ENCODE measurements at regions not wholly inside any gene's neighbourhood (a gene's known extent, or its start where the extent isn't known, plus 50 kb on each side); places are given as distances from the start of the nearest gene placed in this dataset.

DNA sequence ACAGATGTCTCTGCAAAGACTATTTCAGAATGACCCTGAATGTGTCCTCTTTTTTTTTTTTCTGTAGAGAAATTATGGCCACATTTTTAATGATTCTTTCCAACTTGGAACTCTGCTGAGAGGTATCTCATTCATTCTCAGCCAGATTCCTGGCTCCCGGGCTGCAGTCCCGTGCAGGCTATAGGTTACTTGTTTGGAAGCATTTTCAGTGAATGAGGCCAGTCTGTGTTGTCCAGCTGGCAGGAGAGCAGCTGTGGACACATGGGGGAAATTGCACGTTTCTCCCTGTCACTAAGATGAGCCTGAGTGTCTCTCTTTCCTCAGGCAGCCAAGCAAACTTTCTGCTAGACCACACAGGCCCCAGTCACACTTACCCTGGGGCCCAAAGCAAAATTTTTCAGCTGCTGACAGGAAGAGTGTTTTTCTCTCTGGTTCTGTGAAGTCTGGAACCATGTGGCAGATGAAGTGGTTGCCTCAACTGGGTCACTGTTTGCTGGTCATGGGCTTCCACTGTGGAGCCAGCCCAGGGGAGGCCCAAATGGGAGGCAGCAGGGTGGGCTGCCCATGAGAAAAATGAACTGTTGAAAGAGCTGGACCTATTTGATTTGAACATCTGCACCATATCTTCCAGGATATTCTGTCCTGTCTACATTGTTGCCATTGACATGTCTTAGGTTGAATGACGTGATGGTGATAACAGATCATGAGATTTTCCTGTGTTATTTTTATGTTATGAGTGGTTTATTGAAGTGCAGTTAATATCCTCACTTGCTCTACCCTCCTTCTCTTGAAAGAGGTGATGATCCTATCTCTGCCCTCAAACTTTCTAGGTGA lies 431.2 kb downstream of the LPIN1 start:
- Histone ChIP-seq H3K27me3 (ENCODE audit: insufficient read depth, insufficient read length) (no peaks in the 10 kb centered on the region), H3K9ac (ENCODE audit: insufficient read length, low read depth) (no peak overlapping the region), H3K36me3 (ENCODE audit: insufficient read depth, insufficient read length, low read length) (no peaks in the 10 kb centered on the region), H3K4me3 (ENCODE audit: insufficient read length, low read depth) (no peak overlapping the region), H3K4me1 (ENCODE audit: insufficient read depth, insufficient read length) (no peaks in the 10 kb centered on the region), H3K9me3 (ENCODE audit: insufficient read depth, low read length) (no peaks in the 10 kb centered on the region)
- TF ChIP-seq ZNF274 (IDR thresholded peaks at IDR 0.05; ENCODE audit: low read depth, low read length) (no peak), SUZ12 (IDR thresholded peaks at IDR 0.05; ENCODE audit: extremely low read depth, insufficient read depth, insufficient read length) (no peak), YY1 (IDR thresholded peaks at IDR 0.05; ENCODE audit: insufficient read depth, insufficient read length) (no peak)
- no peak for DNase-seq (ENCODE audit: low read depth, low spot score)

DNA sequence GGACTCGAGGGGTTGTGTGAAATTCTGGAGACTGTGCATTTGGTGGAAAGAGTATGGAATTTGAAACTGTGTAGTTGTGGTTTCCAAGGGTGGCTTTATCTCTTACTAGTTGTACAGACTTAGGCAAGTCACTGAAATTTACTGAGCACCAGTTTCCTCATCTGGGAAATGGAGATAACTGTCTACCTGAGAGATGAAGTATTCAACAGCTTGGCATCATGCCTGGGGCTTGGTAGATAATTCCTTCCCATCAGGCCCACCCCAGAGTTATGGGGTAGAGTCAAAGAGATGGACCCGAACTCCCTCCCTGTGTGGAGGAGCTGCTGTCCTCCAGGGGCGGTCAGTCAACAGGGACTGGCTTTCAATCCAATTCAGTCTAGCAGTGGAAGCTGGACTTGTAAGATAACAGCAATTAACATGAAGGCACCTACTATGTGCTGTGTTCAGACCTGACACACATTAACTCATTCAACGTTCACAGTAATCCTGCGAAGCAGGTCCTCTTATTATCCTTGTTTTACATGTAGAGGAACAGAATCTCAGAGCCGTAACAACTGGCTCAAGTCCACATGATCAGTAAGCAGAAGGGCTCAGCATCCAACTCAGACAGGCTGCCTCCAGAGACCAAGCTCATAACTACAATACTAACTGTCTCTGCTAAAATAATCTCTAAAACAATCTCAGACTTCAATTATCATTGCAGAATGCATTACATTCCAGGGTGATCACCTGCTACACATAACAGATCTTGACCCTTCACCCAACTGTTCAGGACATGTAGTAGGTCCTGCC lies 432.1 kb downstream of the LPIN1 start:
- H3K9ac ChIP-seq (ENCODE audit: insufficient read length, low read depth), result no peak overlapping the region
- no peaks in the 10 kb centered on the region for H3K27me3 ChIP-seq (ENCODE audit: insufficient read depth, insufficient read length)
- H3K4me3 ChIP-seq (ENCODE audit: insufficient read length, low read depth), result no peak overlapping the region
- H3K36me3 ChIP-seq (ENCODE audit: insufficient read depth, insufficient read length, low read length), result no peaks in the 10 kb centered on the region
- no peaks in the 10 kb centered on the region for H3K9me3 ChIP-seq (ENCODE audit: insufficient read depth, low read length)
- no peak for DNase-seq (ENCODE audit: low read depth, low spot score)
- no peak for TF ChIP-seq YY1 (IDR thresholded peaks at IDR 0.05; ENCODE audit: insufficient read depth, insufficient read length)
- no peak for TF ChIP-seq ZNF274 (IDR thresholded peaks at IDR 0.05; ENCODE audit: low read depth, low read length)
- no peak for TF ChIP-seq SUZ12 (IDR thresholded peaks at IDR 0.05; ENCODE audit: extremely low read depth, insufficient read depth, insufficient read length)
- no peaks in the 10 kb centered on the region for H3K4me1 ChIP-seq (ENCODE audit: insufficient read depth, insufficient read length)

DNA sequence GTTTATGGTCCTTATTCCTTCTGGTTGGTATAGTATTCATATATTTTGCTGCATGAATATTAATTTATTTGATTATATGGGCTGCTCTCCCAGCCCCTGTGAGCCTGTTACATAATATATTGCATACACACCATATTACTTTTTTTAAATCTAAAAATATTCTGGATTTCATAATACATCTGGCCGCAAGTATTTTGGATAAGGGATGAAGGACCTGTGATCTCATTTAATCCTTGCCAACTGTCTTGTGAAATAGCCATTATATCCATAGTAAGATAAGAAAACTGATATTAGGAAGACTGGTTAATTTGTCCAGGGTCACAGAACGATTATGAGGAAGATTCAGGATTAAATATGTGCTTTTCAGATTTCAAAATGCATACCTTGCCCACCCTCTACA lies 433.6 kb downstream of the LPIN1 start:
- no peaks in the 10 kb centered on the region for H3K27me3 ChIP-seq (ENCODE audit: insufficient read depth, insufficient read length)
- no peaks in the 10 kb centered on the region for H3K4me1 ChIP-seq (ENCODE audit: insufficient read depth, insufficient read length)
- TF ChIP-seq YY1 (IDR thresholded peaks at IDR 0.05; ENCODE audit: insufficient read depth, insufficient read length) (no peak), ZNF274 (IDR thresholded peaks at IDR 0.05; ENCODE audit: low read depth, low read length) (no peak), SUZ12 (IDR thresholded peaks at IDR 0.05; ENCODE audit: extremely low read depth, insufficient read depth, insufficient read length) (no peak)
- H3K36me3 ChIP-seq (ENCODE audit: insufficient read depth, insufficient read length, low read length), result no peaks in the 10 kb centered on the region
- H3K4me3 ChIP-seq (ENCODE audit: insufficient read length, low read depth), result no peak overlapping the region
- no peak for DNase-seq (ENCODE audit: low read depth, low spot score)
- no peak overlapping the region for H3K9ac ChIP-seq (ENCODE audit: insufficient read length, low read depth)
- H3K9me3 ChIP-seq (ENCODE audit: insufficient read depth, low read length), result no peaks in the 10 kb centered on the region

DNA sequence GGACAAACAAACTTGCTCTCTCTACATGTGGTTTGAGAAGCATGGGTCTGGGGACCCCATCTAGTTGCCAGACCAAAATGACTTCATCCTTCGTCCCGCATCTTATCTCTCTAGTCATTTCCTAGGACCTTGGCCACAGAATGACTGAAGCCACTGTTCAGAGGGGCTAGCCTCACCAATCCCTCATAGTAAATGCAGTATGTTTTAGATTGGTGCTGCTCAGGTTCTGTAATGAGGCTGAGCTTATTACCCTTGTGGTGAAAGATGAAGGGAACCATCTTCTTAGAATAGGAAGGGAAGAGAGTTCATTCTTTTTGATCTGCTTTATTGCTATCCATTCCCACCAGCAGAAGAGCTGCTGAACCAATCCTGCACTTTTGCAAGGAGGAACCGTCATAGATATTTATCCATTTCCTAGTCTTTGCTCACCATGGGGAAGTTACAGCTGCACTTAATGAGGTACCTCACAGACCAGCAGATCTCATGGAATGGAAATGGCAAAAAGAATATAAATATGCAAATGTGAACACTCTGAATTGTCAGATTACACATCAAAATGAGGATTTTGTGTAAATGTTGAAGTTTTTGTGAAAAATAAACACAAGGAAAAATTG lies 436.7 kb downstream of the LPIN1 start:
- Histone ChIP-seq H3K36me3 (ENCODE audit: insufficient read depth, insufficient read length, low read length) (no peaks in the 10 kb centered on the region), H3K4me3 (ENCODE audit: insufficient read length, low read depth) (no peak overlapping the region), H3K27me3 (ENCODE audit: insufficient read depth, insufficient read length) (no peaks in the 10 kb centered on the region), H3K9ac (ENCODE audit: insufficient read length, low read depth) (no peak overlapping the region), H3K9me3 (ENCODE audit: insufficient read depth, low read length) (no peaks in the 10 kb centered on the region), H3K4me1 (ENCODE audit: insufficient read depth, insufficient read length) (no peaks in the 10 kb centered on the region)
- TF ChIP-seq SUZ12 (IDR thresholded peaks at IDR 0.05; ENCODE audit: extremely low read depth, insufficient read depth, insufficient read length) (no peak), YY1 (IDR thresholded peaks at IDR 0.05; ENCODE audit: insufficient read depth, insufficient read length) (no peak), ZNF274 (IDR thresholded peaks at IDR 0.05; ENCODE audit: low read depth, low read length) (no peak)
- DNase-seq (ENCODE audit: low read depth, low spot score), result no peak

DNA sequence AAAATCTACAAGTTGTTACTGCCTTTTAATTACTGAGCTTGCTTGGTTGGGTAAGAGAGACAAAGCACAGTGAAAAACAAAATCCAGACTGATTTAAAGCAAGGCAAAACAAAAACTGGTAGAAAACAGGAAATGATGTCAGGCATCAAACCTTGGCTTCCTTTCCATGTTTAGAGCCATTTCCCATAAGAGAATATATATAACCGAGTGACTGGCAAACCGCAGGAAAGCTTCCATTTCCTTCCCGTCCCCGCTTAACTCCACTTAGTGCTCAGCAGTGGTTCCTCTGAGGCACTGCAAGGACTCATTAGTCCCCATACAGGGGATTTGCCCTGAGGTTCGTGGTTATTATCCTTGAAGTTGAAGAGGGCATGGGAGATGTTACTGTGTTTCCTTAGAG lies 446.3 kb downstream of the LPIN1 start:
- H3K4me1 ChIP-seq (ENCODE audit: insufficient read depth, insufficient read length), result no peaks in the 10 kb centered on the region
- DNase-seq (ENCODE audit: low read depth, low spot score), result no peak
- 0 out of 2 replicates have a peak, but pooled peaks cover 7% of the 10 kb centered on the region for H3K9me3 ChIP-seq (ENCODE audit: insufficient read depth, low read length)
- TF ChIP-seq SUZ12 (IDR thresholded peaks at IDR 0.05; ENCODE audit: extremely low read depth, insufficient read depth, insufficient read length), result no peak
- H3K4me3 ChIP-seq (ENCODE audit: insufficient read length, low read depth), result no peak overlapping the region
- H3K36me3 ChIP-seq (ENCODE audit: insufficient read depth, insufficient read length, low read length), result no peaks in the 10 kb centered on the region
- H3K27me3 ChIP-seq (ENCODE audit: insufficient read depth, insufficient read length), result no peaks in the 10 kb centered on the region
- no peak overlapping the region for H3K9ac ChIP-seq (ENCODE audit: insufficient read length, low read depth)

DNA sequence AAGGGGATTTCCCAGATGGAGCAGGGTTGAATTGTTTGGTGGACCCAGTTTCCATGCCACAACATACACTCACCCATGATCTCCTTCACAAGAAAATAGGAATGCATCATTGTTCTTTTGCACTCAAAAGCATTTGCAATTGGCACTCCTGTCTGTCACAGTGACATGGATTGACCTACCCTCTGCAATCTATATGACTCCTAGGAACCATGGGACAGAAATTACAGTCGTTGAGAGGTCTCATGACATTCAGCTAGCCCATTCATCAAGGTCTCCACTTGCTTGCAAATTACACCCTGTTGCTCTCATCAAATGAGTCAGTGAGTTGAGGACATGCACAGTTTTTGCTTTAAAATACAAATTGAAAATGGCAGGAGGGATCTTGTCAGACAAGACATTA lies 448.5 kb downstream of the LPIN1 start:
- Histone ChIP-seq H3K36me3 (ENCODE audit: insufficient read depth, insufficient read length, low read length) (no peaks in the 10 kb centered on the region), H3K9me3 (ENCODE audit: insufficient read depth, low read length) (0 out of 2 replicates have a peak, but pooled peaks cover 7% of the 10 kb centered on the region), H3K9ac (ENCODE audit: insufficient read length, low read depth) (no peak overlapping the region), H3K4me1 (ENCODE audit: insufficient read depth, insufficient read length) (no peaks in the 10 kb centered on the region), H3K4me3 (ENCODE audit: insufficient read length, low read depth) (no peak overlapping the region), H3K27me3 (ENCODE audit: insufficient read depth, insufficient read length) (no peaks in the 10 kb centered on the region)
- TF ChIP-seq ZNF274 (IDR thresholded peaks at IDR 0.05; ENCODE audit: low read depth, low read length) (no peak), YY1 (IDR thresholded peaks at IDR 0.05; ENCODE audit: insufficient read depth, insufficient read length) (no peak), SUZ12 (IDR thresholded peaks at IDR 0.05; ENCODE audit: extremely low read depth, insufficient read depth, insufficient read length) (no peak)
- no peak for DNase-seq (ENCODE audit: low read depth, low spot score)

DNA sequence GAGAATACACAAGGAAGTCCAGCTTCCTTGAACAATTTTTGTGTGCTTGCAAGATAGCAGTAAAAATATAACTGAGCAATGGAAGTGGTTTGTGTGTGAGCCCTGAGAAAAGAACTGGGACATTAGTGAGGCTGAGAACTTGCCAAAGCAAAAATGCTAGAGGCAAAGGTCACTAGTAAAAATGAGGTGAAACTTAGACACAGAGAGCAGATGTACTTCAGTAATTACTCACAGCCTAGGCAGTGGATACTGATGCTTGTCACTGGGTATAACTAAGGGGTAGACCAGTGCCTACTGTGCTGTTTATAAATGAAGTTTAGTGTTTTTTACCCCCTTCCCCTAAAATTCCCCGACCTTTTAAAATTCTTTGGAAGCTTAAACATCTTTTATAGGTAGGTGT lies 450.1 kb downstream of the LPIN1 start:
- Histone ChIP-seq H3K36me3 (ENCODE audit: insufficient read depth, insufficient read length, low read length) (no peaks in the 10 kb centered on the region), H3K9ac (ENCODE audit: insufficient read length, low read depth) (no peak overlapping the region), H3K4me1 (ENCODE audit: insufficient read depth, insufficient read length) (no peaks in the 10 kb centered on the region), H3K27me3 (ENCODE audit: insufficient read depth, insufficient read length) (no peaks in the 10 kb centered on the region), H3K9me3 (ENCODE audit: insufficient read depth, low read length) (0 out of 2 replicates have a peak, but pooled peaks cover 7% of the 10 kb centered on the region), H3K4me3 (ENCODE audit: insufficient read length, low read depth) (no peak overlapping the region)
- TF ChIP-seq ZNF274 (IDR thresholded peaks at IDR 0.05; ENCODE audit: low read depth, low read length) (no peak), YY1 (IDR thresholded peaks at IDR 0.05; ENCODE audit: insufficient read depth, insufficient read length) (no peak), SUZ12 (IDR thresholded peaks at IDR 0.05; ENCODE audit: extremely low read depth, insufficient read depth, insufficient read length) (no peak)
- no peak for DNase-seq (ENCODE audit: low read depth, low spot score)
